Left ventricle myocardium superior (tissue), 1 donor: ENCODE measurements at regions not wholly inside any gene's neighbourhood (a gene's known extent, or its start where the extent isn't known, plus 50 kb on each side); places are given as distances from the start of the nearest gene placed in this dataset.

Source experiments
- ATAC-seq: fragments of 200-7000 bp; cut with Tn5 transposase; one replicate; pipeline ENCODE4 v1.9.1; 2020; ENCODE audit warnings: mild to moderate bottlenecking, moderate library complexity
- DNase-seq: peaks from one replicate; pipeline ENCODE4 v3.0.0-alpha.2; 2020
- intact Hi-C: fragments of 100-400 bp; cut with micrococcal nuclease; formaldehyde crosslinking; loops from one replicate; pipeline ENCODE4 v1.11.0; 2022
- donor health status: DM: no; HTN: yes; CAD: no; lungs with severe emphysema.

DNA sequence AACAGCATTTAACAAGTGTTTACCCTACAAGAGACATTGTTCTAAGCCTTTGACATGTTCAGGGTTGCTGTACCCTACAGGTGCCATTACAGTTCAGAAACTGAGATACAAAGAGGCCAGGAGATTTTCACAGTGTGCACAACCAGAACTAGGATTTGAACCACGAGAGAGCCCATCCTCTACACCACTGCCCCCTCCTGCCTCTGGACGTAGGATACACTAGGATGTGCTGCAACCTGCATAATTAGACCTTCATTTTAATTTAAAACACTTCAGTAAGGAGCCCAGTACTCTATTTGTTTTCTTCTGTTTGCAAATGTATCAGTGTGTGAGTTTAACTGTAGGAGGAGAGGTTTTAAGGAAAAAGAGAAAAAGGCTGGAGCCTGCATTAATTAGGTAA lies 123.1 kb upstream of the RARB start:
- ATAC-seq: no peak
- intact Hi-C loops: no loop called here
- no peak for DNase-seq

- intact Hi-C loops: no loop called here
- DNase-seq (no peak), ATAC-seq (no peak)
Measured at GRCh38 chr3:25306066-25306465, 122.0 kb upstream of the RARB start.

DNA sequence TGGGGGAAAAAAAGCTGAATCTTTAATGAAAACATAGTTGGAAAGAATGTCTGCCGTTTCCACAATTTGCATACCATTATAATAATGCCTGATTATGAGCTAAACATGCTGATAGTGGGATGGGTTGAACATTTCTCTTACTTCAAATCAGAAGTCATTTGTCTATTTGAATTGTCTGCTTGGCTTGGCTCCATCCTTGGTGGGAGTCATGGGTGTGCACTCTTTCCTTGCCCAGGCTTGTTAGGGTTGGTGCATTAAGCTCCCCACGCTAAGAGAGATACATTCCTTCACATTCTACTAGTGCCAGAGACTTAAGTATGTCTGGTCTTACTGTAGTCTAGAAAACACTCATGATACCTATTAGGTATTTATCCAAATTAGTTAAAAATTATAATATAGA lies 121.4 kb upstream of the RARB start:
- no peak for ATAC-seq
- DNase-seq: no peak
- intact Hi-C loops: no loop called here

- no peak for DNase-seq
- intact Hi-C loops: no loop called here
- ATAC-seq: no peak
Measured at GRCh38 chr3:25313286-25313685, 114.8 kb upstream of the RARB start.

DNA sequence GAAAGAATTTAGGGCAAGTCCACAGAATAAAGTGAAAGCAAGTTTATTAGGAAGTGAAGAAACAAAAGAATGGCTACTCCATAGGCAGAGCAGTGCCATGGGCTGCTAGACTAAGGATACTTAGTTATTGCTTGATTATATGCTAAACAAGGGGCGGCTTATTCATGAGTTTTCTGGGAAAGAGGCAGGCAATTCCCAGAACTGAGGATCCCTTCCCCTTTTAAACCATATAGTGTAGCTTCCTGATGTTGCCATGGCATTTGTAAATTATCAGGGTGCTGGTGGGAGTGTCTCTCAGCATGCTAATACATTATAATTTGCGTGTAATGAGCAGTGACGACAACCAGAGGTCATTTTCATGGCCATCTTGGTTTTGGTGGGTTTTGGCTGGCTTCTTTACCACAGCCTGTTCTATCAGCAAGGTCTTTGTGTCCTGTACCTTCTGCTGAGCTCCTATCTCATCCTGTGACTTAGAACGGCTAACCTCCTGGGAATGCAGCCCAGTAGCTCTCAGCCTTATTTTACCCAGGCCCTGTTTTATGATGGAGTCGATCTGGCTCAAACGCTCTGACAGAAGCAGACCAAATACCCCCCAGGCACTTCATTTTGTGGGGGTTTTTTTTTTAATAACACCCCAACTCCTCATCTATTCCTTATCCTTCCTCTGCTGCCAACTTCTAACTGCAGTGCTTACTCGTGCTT lies 103.0 kb upstream of the RARB start:
- intact Hi-C loops: no loop called here
- DNase-seq (no peak), ATAC-seq (peak; percentile 95)

- ATAC-seq (no peak), DNase-seq (no peak)
- intact Hi-C loops: no loop called here
Measured at GRCh38 chr3:25335356-25335755, 92.7 kb upstream of the RARB start.

- intact Hi-C loops: no loop called here
- no peak for ATAC-seq
- no peak for DNase-seq
Measured at GRCh38 chr3:25338158-25338725, 89.8 kb upstream of the RARB start.

DNA sequence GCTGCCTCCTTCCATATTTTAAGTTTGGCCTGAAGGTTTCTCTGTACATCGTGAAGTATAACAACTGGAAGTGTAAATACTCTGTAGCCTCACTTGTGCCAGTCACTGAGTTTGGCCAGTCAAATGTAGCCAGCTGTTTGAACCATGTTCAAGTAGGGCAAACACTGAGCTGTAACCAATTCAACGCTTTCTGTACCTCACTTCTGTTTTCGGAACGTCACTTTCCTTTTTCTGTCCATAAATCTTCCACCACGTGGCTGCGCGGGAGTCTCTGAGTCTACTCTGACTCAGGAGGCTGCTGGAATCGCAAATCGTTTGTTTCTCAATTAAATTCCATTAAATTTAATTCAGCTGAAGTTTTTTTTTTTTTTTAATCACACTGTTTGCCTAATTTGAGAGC lies 88.8 kb upstream of the RARB start:
- intact Hi-C loops: no loop called here
- no peak for DNase-seq
- no peak for ATAC-seq

- intact Hi-C loops: no loop called here
- ATAC-seq: no peak
Measured at GRCh38 chr3:25344670-25345069, 83.4 kb upstream of the RARB start.

GRCh38 chr3:25349095-25349494 lies 79.0 kb upstream of the RARB start:
- intact Hi-C loops: no loop called here
- DNase-seq (no peak), ATAC-seq (no peak)

More at GRCh38 chr3:25344670-25345069, 83.4 kb upstream of the RARB start:
- DNase-seq: no peak

DNA sequence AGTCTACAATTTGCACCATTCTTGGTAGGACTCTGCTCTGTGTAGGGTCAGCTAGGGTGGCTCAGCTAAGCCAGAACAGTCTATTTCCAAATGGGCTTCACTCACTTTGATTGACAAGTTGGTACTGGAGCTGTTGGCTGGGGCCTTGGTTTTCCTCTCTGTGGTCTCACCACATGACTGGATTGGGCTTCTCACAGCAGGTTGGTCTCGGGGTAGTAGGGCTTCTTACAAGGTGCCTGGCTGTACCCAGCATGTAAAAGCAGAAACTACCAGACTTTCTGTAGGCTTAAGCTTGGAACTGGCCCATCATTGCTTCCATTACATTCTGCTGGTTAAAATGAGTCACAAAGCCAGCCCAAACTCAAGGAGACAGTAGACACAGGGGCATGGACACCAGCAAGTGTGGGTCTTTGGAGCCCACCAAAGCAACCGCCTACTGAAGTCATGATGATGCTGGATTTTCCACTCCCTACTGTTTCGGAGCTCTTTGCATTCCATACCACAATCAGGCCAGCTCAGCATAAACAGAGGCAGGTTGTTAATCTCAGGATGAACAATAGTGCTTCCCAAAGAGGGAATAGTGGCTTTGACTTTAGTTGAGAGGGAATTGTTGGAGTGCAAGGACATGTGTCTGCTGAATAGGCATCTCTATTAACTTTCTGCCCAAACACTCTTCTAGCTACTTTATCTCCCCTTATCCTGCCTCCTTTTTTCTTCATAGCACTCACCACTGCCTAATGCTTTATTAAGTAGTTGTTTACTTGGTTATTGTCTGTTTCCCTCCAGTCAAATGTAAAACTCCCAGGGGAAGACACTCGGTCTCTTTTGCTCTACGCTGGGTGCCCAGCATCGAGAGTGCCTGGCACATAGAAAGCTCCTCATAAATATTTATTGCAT lies 78.0 kb upstream of the RARB start:
- ATAC-seq (no peak), DNase-seq (no peak)
- intact Hi-C loops: no loop called here

DNA sequence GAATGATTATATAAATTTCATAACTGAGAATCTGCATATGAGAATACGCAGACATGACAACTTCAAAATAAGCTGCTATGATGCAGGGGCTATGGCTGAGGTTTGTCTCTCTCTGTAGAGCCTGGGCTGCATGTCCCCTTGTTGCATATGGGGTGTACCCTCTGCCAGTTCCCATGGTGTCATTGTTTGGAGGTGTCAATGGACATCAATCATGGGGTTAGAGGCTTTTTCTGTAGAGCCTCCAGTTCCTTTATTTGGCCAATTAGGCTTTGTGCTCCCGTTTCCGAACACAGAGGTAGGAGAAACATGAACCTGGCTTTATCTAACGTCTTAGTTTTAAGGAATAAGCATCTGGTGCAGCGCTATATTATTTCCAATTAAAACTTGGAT lies 77.3 kb upstream of the RARB start:
- DNase-seq (no peak), ATAC-seq (no peak)
- intact Hi-C loops: no loop called here

- intact Hi-C loops: no loop called here
Measured at GRCh38 chr3:25354071-25354470, 74.0 kb upstream of the RARB start.

GRCh38 chr3:25355034-25355885 lies 72.8 kb upstream of the RARB start:
- intact Hi-C loops: no loop called here
- DNase-seq (no peak), ATAC-seq (no peak)

More at GRCh38 chr3:25354071-25354470, 74.0 kb upstream of the RARB start:
- DNase-seq (no peak), ATAC-seq (no peak)

GRCh38 chr3:25355998-25356397 lies 72.1 kb upstream of the RARB start:
- intact Hi-C loops: no loop called here
- no peak for ATAC-seq
- DNase-seq: no peak

DNA sequence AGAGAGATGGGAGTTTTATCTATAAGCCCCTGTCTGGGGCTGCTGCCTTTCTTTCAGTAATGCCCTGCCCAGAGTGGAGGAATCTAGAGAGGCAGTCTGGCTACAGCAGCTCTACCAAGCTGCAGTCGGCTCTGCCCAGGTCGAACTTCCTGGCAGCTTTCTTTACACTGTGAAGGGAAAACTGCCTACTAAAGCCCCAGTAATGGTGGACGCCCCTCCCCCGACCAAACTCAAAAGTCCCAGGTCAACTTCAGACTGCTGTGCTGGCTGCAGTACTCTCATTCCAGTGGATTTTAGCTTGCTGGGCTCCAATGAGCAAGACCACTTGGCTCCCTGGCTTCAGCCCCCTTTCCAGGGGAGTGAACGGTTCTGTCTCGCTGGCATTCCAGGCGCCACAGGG lies 65.9 kb upstream of the RARB start:
- intact Hi-C loops: no loop called here
- DNase-seq (no peak), ATAC-seq (no peak)

DNA sequence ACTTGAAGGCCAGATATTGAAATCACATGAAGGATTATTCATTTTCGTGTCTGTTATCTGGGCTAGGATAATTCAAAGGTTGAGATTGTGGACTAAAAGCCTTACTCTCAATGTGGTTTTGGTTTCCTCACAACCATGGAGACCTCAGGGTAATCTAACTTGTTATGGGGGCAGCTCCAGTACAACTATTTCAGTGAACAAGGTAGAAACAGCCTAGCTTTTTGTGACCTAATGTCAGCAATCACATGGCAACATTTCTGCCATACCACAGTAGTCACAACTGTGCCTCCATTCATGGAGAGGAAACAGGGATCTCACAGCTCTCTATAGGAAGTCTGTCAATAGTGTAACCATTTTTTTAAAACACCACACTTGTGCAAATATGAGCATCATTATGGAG lies 62.4 kb upstream of the RARB start:
- intact Hi-C loops: no loop called here
- no peak for DNase-seq
- no peak for ATAC-seq

- ATAC-seq: no peak
- intact Hi-C loops: no loop called here
Measured at GRCh38 chr3:25367025-25367424, 61.0 kb upstream of the RARB start.

DNA sequence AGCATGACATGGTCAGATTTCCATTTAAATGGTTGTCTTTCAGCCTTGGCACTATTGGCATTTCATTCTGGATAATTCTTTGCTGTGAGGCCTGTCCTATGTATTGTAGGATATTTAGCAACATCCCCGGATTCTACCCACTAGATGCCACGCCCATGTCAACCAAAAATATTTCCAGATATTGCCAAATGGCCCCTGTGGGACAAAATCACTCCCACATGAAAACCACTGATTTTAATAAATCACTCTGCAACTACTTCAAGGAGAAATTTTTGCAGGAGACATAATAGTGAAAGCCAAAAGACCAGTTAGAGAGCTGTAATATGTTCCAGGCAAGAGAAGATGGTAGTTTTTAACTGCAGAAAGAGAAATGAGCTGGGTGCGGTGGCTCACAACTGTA lies 55.9 kb upstream of the RARB start:
- ATAC-seq (no peak), DNase-seq (no peak)
- intact Hi-C loops: no loop called here

More at GRCh38 chr3:25367025-25367424, 61.0 kb upstream of the RARB start:
- DNase-seq: no peak

DNA sequence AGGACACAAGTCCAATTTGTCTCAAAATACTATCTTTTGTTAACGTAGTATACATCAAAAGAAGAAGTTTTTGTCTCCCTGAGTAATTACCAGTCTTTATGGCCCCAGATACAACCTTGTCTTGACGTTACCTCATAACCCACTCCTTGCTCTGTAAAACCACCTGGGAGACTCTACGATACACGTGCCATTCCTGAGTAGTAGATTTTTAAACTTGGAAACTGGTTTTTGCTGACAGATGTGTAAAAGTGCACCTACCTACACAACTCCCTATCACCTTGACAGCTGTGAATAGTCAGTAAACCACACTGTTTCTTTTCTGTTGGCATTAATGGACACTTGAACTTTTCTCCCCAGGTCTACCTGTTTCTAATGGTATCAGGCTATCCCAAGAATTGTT lies 51.7 kb upstream of the RARB start:
- no peak for ATAC-seq
- DNase-seq: no peak
- intact Hi-C loops: no loop called here
